Adrenal gland (tissue), 9 donors: ENCODE measurements at regions not wholly inside any gene's neighbourhood (a gene's known extent, or its start where the extent isn't known, plus 50 kb on each side); places are given as distances from the start of the nearest gene placed in this dataset.

Experiments used
- DNase-seq, 7 donors: peaks; one replicate each; pipeline ENCODE4 v3.0.0-alpha.2; 2019 to 2020
- H3K27ac ChIP-seq, 5 donors: fragments of 200-600 bp; sonication (generic) in 4 of 5; 1 replicate in 3 of 5; 2 replicates in 2 of 5; pipeline versions ENCODE4 v1.5.1 to v1.8.0; 2016 to 2020; ENCODE audit warnings: mild to moderate bottlenecking in 1 of 5
- H3K27me3 ChIP-seq: fragments of 200-600 bp; 2 replicates; pipeline ENCODE4 v1.8.0; 2021
- H3K36me3 ChIP-seq, 2 donors: fragments of 200-600 bp; replicated peaks in 1 of 2; 1 replicate in 1 of 2; 2 replicates in 1 of 2; pipeline versions ENCODE4 v1.5.1 to v1.8.0; 2018 to 2022
- H3K4me1 ChIP-seq, 2 donors: fragments of 200-600 bp; replicated peaks in 1 of 2; 1 replicate in 1 of 2; 2 replicates in 1 of 2; pipeline versions ENCODE4 v1.5.1 to v1.8.0; 2018 to 2021
- H3K4me3 ChIP-seq, 4 donors: fragments of 200-600 bp; sonication (generic) in 3 of 4; one replicate each; pipeline ENCODE4 v1.5.1; 2016 to 2018
- H3K9me3 ChIP-seq, 3 donors: fragments of 200-600 bp; sonication (generic) in 1 of 3; replicated peaks in 1 of 3; 1 replicate in 2 of 3; 2 replicates in 1 of 3; pipeline versions ENCODE4 v1.5.1 to v1.8.0; 2016 to 2021
- POLR2A ChIP-seq, 2 donors: fragments of 450-650 bp; IDR thresholded peaks; one replicate each; pipeline ENCODE4 v1.6.1; 2017; ENCODE audit warnings: antibody characterized with exemption in 2 of 2, mild to moderate bottlenecking in 2 of 2, moderate library complexity in 1 of 2
- WGBS, 4 donors: extraction: QIAGEN DNeasy Blood & Tissue Kit in 2 of 4; methylation state at CpG; one replicate each; pipeline versions ENCODE4 v1.1.5 to v1.1.7; 2013 to 2017; 5-methylcytosine and 5-hydroxymethylcytosine counted together
- intact Hi-C, 2 donors: fragments of 100-400 bp; cut with DNase I; formaldehyde crosslinking; loops; one replicate each; pipeline versions ENCODE4 v1.14.1 to v1.15.0; 2022 to 2023
- TF ChIP-seq, protein P1 (sequence below), 6 experiments: fragments of 450-650 bp in 4 of 6; fragments of 200-600 bp in 2 of 6; sonication (generic) in 1 of 6; IDR thresholded peaks; 1 replicate in 5 of 6; 2 replicates in 1 of 6; pipeline versions ENCODE4 v1.5.1 to v1.8.0; 2016 to 2021; ENCODE audit warnings: antibody characterized with exemption in 6 of 6, mild to moderate bottlenecking in 2 of 6, moderate library complexity in 1 of 6
- donor health status: healthy with polysubstance abuse.
- donor health status: Bipolar disorder and iron deficiency.
- donor health status: DM: yes; HTN: yes; CAD: no.
- donor health status: DM: no; HTN: no; CAD: no.
- donor health status: DM: no; HTN: no; CAD: no.

DNA sequence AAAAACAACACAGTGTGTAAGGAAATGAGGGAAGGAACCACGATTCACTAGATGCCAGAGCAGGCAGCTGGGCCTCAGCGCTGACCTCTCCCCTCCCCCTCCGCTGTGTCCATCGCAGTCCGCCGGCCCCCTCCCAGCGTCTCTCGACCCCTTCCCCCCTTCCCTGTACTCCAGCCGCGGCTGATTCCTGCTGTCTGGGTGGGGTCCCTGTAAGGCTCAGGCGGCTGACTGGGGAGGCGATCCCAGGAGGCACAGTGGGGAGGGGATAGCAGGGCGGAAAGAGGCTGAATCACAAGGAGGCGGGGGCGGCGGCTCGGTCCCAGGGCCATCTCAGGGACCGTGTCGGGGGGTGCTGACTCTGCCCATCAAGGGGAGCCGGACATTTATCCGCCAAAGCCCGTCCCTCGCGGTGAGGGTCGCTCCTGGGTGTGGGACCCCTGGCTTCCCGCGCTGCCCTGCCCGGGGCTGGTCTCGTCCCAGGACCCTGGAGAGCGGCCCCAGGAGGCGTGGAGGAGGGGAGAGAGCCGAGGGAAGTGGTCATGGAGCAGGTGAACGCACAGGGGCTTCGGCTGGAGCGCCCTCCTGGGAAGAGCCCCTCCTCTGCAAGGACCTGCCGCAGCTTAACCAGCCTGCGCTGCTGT lies 241.9 kb downstream of the PTPRU start:
- peaks cover 11% of the 10 kb centered on the region for H3K27me3 ChIP-seq
- TF ChIP-seq, protein P1, sequence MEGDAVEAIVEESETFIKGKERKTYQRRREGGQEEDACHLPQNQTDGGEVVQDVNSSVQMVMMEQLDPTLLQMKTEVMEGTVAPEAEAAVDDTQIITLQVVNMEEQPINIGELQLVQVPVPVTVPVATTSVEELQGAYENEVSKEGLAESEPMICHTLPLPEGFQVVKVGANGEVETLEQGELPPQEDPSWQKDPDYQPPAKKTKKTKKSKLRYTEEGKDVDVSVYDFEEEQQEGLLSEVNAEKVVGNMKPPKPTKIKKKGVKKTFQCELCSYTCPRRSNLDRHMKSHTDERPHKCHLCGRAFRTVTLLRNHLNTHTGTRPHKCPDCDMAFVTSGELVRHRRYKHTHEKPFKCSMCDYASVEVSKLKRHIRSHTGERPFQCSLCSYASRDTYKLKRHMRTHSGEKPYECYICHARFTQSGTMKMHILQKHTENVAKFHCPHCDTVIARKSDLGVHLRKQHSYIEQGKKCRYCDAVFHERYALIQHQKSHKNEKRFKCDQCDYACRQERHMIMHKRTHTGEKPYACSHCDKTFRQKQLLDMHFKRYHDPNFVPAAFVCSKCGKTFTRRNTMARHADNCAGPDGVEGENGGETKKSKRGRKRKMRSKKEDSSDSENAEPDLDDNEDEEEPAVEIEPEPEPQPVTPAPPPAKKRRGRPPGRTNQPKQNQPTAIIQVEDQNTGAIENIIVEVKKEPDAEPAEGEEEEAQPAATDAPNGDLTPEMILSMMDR (IDR thresholded peaks at IDR 0.05) = no peak
- no peak for TF ChIP-seq POLR2A (IDR thresholded peaks at IDR 0.05)

DNA sequence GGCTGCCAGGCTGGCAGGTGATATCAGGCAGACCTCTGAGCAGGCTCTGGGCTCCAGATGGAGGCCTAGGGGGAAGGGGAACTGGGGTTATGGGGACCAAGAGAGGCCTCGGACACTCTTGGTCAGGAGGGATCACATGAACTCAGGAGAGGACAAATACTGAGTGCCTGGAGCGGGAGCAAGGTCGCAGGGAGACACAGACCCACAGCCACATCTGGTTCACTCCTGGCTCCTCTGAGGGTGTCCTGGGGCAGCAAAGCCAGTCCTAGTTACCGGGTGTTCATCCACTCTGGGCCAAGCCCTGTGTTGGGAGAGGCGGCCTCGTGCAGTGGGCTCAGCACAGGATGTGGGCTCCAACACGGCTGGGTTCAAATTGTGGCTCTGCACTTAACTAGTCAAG lies 239.0 kb downstream of the PTPRU start:
- H3K27me3 ChIP-seq = peaks cover 11% of the 10 kb centered on the region
- intact Hi-C loops = no loop called here
- H3K4me1 ChIP-seq = peaks cover 0 to 11% of the 10 kb centered on the region in 2 donors
- 60 to 75% (median 68%) methylated on average over 6 to 7 of the region's 7 CpGs for WGBS, 4 donors
- no peak for TF ChIP-seq POLR2A (IDR thresholded peaks at IDR 0.05)
- TF ChIP-seq, protein P1 (IDR thresholded peaks at IDR 0.05) = no peak
- no peaks in the 10 kb centered on the region for H3K9me3 ChIP-seq
- DNase-seq = peak in 1 of 7 donors; percentile 42
- H3K4me3 ChIP-seq = no peak overlapping the region
- peak overlapping the region in 2 of 5 donors; percentile 29 to 47 for H3K27ac ChIP-seq
- no peaks in the 10 kb centered on the region for H3K36me3 ChIP-seq

More for the DNA sequence above, 241.9 kb downstream of the PTPRU start:
- intact Hi-C loops = no loop called here
- H3K27ac ChIP-seq = no peak overlapping the region
- WGBS, 4 donors = 4 to 13% (median 5%) methylated on average over 5 to 37 of the region's 37 CpGs
- H3K4me1 ChIP-seq = peaks cover 0 to 7% of the 10 kb centered on the region in 2 donors
- no peaks in the 10 kb centered on the region for H3K9me3 ChIP-seq
- no peaks in the 10 kb centered on the region for H3K36me3 ChIP-seq
- peak in 1 of 7 donors; percentile 4 for DNase-seq
- H3K4me3 ChIP-seq = no peak overlapping the region

DNA sequence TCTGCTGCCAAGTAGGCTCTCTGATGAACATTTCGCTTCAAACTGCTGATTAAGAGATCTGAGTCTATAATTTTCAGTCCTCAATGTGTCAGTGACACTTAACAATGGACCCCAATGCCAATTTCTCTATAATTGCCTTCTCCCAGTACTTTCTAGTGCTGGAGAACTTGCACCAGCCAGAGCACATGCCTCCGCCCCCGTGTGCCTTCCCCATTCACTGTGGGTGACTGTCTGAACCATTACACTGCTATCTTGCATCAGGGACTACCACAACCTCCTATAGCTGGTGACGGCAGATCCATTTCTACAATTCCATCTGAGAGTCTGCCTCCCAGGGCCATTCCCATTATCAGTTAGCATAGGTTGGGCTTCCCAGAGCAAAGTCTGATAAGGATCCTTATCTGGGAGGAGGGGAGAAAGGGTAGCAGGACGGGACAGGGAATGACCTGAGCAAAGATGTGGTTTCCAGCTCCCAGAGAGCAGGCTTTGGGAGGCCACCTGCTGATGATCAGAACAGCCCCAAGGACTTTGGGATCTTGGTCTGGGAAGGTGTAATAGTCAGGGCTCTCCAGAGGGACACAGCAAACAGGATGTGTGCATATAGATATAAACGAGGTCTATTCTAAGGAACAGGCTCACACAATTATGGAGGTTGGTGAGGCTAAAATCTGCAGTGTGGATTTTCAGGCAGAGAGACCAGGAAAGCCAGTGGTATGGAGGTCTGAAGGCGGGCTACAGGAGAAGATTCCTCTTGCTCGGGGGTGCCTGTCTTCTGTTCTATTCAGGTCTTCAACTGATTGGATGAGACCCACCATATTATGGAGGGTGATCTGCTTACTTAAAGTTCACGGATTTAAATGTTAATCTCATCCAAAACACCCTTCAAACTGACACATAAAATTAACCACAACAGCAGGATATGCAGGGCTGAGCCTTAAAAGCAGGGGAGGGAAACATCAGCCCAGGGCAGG lies 238.2 kb downstream of the PTPRU start:
- peaks cover 0 to 16% of the 10 kb centered on the region in 2 donors for H3K4me1 ChIP-seq
- no peaks in the 10 kb centered on the region for H3K9me3 ChIP-seq
- DNase-seq = peak in 1 of 7 donors; percentile 36
- no peaks in the 10 kb centered on the region for H3K36me3 ChIP-seq
- 54 to 67% (median 55%) methylated on average over 9 of the region's 9 CpGs for WGBS, 4 donors
- TF ChIP-seq POLR2A (IDR thresholded peaks at IDR 0.05) = no peak
- H3K27ac ChIP-seq = peak overlapping the region in 1 of 5 donors; percentile 47
- peaks cover 9% of the 10 kb centered on the region for H3K27me3 ChIP-seq
- no peak overlapping the region for H3K4me3 ChIP-seq
- intact Hi-C loops = no loop called here

DNA sequence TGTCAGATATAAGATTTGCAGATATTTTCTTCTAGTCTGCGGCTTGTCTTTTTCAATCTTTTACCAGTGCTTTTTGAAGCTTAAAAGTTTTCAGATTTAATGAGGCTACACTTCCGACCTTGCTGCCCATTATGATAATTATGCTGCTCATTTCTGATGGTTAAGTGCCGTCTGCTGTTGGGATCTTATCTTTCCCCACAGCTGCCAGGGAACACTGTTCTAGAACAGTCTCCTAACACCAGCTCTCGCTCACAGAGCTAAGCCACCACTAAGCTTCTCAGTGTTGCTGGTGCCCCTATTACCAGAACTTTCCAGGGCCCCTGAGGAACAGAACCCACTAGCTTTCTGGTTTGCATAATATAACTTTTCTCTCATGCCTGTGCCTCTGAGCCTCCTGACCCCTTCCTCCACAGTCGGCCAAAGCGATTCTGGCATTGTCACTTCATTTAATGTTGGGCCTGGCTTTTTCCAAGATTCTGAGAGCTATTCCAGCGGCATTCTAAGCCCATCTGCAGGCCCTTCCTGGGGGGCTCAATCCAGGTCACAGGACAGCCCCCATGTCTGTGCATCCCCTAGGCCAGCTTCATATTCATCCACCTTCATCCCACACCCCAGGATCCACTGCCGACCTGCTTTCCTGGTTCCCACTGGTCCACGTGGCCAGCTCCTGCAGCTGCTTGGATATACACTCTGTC lies 237.0 kb downstream of the PTPRU start:
- Histone ChIP-seq H3K27ac (peak overlapping the region in 1 of 5 donors; percentile 47), H3K27me3 (peaks cover 6% of the 10 kb centered on the region)
- WGBS, 4 donors = 71 to 75% (median 73%) methylated on average over 9 of the region's 9 CpGs

More for the DNA sequence above, 237.0 kb downstream of the PTPRU start:
- DNase-seq = peak in 1 of 7 donors; percentile 55
- peaks cover 0 to 22% of the 10 kb centered on the region in 2 donors for H3K4me1 ChIP-seq
- TF ChIP-seq, protein P1 (IDR thresholded peaks at IDR 0.05) = no peak
- TF ChIP-seq POLR2A (IDR thresholded peaks at IDR 0.05) = no peak
- no peaks in the 10 kb centered on the region for H3K9me3 ChIP-seq
- intact Hi-C loops = no loop called here
- no peak overlapping the region for H3K4me3 ChIP-seq
- H3K36me3 ChIP-seq = no peaks in the 10 kb centered on the region
